ENCODE measurements at regions not wholly inside any gene's neighbourhood (a gene's known extent, or its start where the extent isn't known, plus 50 kb on each side); places are given as distances from the start of the nearest gene placed in this dataset.

DNA sequence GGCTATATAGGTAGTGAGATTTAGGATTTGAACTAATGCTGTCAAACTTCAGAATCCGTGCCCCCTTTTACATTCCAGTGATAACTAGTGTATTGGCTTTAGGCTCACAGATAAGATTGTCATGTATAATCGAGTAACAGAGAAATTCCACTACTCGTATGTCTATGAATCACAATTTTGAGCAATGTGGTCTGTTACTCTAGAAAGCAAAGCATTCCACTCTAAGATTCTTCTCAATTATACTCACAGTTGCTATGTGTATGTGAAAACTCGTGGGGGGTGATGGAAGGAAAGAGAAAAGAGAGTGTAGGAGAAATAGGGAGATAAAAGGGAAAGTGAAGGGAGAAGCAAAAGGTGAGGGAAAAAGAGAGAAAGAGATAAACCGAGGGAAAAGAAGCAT, 1175.1 kb upstream of the GOT2 start:
- TF ChIP-seq, protein P1, sequence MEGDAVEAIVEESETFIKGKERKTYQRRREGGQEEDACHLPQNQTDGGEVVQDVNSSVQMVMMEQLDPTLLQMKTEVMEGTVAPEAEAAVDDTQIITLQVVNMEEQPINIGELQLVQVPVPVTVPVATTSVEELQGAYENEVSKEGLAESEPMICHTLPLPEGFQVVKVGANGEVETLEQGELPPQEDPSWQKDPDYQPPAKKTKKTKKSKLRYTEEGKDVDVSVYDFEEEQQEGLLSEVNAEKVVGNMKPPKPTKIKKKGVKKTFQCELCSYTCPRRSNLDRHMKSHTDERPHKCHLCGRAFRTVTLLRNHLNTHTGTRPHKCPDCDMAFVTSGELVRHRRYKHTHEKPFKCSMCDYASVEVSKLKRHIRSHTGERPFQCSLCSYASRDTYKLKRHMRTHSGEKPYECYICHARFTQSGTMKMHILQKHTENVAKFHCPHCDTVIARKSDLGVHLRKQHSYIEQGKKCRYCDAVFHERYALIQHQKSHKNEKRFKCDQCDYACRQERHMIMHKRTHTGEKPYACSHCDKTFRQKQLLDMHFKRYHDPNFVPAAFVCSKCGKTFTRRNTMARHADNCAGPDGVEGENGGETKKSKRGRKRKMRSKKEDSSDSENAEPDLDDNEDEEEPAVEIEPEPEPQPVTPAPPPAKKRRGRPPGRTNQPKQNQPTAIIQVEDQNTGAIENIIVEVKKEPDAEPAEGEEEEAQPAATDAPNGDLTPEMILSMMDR (IDR thresholded peaks at IDR 0.05): no peak
- TF ChIP-seq POLR2AphosphoS5 (IDR thresholded peaks at IDR 0.05) (no peak), EP300 (IDR thresholded peaks at IDR 0.05) (no peak)

All from stomach (tissue), 4 donors.